ENCODE measurements at regions not wholly inside any gene's neighbourhood (a gene's known extent, or its start where the extent isn't known, plus 50 kb on each side); places are given as distances from the start of the nearest gene placed in this dataset.
A peak's percentile ranks its signal among the peaks of the same experiment; 100 is the strongest.
"Not testable (repeated sequence)": the region's sequence is repeated elsewhere in the genome, so short reads cannot be mapped to it uniquely, and the experiment has no call there.

GRCh38 chr3:105285653-105286241 is 81.0 kb upstream of the ALCAM start:
- no peak for DNase-seq

- DNase-seq = no peak
Measured at GRCh38 chr3:105293441-105293840, 73.3 kb upstream of the ALCAM start.

- not testable (repeated sequence) for DNase-seq
Measured at GRCh38 chr3:105296182-105296822, 70.4 kb upstream of the ALCAM start.

GRCh38 chr3:105304487-105304886 is 62.2 kb upstream of the ALCAM start:
- peak; percentile 8 for DNase-seq

- no peak for DNase-seq
Measured at GRCh38 chr3:105315144-105315543, 51.6 kb upstream of the ALCAM start.

GRCh38 chr3:105315815-105316214 is 50.9 kb upstream of the ALCAM start:
- DNase-seq = no peak

- DNase-seq = no peak
Measured at GRCh38 chr3:105316331-105316730, 50.4 kb upstream of the ALCAM start.

Measured in EL (cell line).